Choroid plexus epithelial cell (primary cell): ENCODE measurements at regions not wholly inside any gene's neighbourhood (a gene's known extent, or its start where the extent isn't known, plus 50 kb on each side); places are given as distances from the start of the nearest gene placed in this dataset.

Source experiments
- DNase-seq: peaks from one replicate; pipeline ENCODE4 v3.0.0-alpha.2; 2010; ENCODE audit warnings: low read depth
- H3K4me3 ChIP-seq: 2 replicates; pipeline ENCODE4 v1.5.1; 2011; ENCODE audit warnings: low read depth, mild to moderate bottlenecking, control low read depth, low read length, moderate library complexity
- TF ChIP-seq, protein P1 (sequence below): conservative IDR thresholded peaks from 2 replicates; pipeline ENCODE4 v1.5.1; 2011; ENCODE audit warnings: low read depth, mild to moderate bottlenecking, control low read depth, inconsistent platforms, low read length, moderate library complexity

DNA sequence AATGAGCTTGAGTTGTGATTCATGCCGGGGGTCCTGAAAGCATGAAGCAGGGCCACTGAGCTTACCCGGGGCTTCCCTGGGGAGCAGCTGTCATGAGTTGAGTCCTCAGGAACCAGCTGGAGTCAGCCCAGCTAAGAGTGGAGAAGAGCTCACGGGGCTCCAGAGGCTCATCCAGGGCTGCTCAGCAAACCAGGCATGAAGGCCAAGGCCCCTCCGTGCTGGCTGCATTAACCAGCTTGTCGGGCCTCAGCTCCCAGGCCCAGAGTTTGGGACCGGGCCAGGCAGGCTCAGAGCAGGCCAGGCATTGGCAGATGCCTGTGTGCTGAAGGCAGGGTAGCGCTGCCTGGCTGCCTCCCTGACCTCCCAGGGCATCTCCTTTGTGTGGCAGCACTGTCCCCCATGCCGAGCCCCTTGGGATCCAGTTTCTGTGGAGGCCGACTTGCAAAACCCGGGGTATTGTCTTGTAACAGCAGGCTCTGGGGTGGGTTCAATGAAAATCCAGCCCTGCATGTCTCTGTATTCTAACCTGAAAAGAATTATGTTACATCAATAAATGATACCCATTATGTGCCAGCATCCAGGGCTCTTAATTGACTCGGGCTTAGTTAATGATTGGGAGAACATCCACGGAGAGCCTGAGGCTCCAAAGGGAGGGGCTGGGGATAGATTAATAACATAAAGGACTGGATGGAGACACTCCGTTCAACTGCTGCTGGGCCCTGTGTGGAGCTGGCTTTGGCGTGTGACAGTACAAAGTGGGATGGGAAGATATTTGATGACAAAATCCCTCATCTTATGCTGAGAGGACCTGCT is 68.0 kb upstream of the MSX1 start:
- H3K4me3 ChIP-seq = no peak overlapping the region
- TF ChIP-seq, protein P1, sequence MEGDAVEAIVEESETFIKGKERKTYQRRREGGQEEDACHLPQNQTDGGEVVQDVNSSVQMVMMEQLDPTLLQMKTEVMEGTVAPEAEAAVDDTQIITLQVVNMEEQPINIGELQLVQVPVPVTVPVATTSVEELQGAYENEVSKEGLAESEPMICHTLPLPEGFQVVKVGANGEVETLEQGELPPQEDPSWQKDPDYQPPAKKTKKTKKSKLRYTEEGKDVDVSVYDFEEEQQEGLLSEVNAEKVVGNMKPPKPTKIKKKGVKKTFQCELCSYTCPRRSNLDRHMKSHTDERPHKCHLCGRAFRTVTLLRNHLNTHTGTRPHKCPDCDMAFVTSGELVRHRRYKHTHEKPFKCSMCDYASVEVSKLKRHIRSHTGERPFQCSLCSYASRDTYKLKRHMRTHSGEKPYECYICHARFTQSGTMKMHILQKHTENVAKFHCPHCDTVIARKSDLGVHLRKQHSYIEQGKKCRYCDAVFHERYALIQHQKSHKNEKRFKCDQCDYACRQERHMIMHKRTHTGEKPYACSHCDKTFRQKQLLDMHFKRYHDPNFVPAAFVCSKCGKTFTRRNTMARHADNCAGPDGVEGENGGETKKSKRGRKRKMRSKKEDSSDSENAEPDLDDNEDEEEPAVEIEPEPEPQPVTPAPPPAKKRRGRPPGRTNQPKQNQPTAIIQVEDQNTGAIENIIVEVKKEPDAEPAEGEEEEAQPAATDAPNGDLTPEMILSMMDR = no peak
- peak; percentile 13 for DNase-seq

DNA sequence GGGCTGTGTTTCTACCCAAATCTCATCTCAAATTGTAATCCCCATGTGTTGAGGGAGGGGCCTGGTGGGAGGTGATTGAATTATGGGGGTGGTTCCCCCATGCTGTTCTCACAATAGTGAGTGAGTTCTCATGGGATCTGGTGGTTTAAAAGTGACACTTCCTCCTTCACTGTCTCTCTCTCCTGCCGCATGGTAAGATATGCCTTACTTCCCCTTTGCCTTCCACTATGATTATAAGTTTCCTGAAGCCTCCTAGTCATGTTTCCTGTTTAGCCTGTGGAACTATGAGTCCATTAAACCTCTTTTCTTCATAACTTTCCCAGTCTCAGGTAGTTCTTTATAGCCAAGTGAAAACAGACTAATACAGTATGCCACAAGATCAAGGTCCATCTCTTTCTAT is 70.0 kb upstream of the MSX1 start:
- no peak for DNase-seq
- H3K4me3 ChIP-seq = no peak overlapping the region
- TF ChIP-seq, protein P1 = no peak

DNA sequence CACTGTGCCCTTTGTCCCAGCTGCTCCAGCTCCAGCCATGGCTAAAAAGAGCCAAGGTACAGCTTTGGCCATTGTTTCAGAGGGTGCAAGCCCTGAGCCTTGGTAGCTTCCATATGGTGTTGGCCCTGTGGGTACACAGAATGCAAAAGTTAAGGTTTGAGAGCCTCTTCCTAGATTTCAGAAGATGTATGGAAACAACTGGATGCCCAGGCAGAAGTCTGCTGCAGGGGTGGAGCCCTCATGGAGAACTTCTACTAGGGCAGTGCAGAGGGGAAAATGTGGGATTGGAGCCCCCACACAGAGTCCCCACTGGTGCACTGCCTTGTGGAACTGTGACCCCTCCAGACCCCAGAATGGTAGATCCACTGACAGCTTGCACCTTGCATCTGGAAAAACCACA is 70.9 kb upstream of the MSX1 start:
- TF ChIP-seq, protein P1 = no peak
- no peak overlapping the region for H3K4me3 ChIP-seq
- no peak for DNase-seq

DNA sequence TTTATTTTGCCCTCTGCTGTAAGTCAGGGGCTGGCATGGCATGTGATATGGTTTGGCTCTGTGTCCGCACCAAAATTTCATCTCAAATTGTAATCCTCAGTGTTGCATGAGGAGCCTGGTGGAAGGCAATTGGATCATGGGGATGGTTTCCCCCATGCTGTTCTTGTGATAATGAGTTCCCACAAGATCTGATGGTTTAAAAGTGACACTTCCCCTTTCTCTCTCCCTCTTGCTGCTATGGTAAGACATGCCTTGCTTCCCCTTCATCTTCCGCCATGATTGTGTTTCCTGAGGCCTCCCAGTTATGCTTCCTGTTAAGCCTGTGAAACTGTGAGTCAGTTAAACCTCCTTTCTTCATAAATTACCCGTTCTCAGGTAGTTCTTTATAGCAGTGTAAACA is 72.0 kb upstream of the MSX1 start:
- TF ChIP-seq, protein P1 = no peak
- DNase-seq = no peak
- no peak overlapping the region for H3K4me3 ChIP-seq

DNA sequence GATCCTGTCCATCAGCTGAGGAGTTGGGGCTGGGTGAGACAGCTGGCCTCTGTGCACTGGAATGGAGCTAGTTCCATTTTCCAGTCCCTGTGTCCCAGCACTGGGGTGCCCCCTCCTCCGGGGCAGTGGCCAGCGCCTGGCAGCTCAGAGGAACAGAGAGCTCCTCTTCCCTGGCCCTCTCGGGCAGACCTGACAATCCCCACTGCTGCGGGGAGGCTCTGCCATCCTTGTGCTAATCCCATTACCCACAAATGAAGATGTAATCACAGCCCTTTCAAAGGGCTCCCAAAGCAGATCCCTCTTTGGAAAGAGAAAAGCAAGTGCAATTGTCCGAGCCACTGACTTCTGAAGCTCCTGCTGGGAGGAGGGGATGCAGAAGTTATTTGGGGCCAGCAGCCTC is 75.1 kb upstream of the MSX1 start:
- TF ChIP-seq, protein P1 = no peak
- H3K4me3 ChIP-seq = no peak overlapping the region
- no peak for DNase-seq

DNA sequence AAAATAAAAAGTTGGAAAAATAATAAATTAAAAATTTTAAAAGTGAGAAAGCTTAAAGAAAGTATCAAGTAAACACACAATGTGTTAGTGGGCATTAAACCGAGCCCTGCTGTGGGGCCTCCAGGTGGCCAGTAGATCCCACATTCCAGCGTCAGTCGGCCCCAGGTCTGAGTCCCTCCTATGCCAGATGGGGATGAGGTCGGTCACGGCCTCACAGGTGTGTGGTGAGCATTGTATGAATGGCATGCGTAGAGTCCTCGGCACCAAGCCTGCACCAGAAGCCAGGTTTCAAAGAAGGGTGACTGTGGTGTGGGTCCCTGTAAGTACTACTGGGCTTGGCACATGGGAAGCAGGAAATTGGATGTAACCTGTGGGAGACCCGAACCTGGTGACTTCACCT is 75.6 kb upstream of the MSX1 start:
- H3K4me3 ChIP-seq = no peak overlapping the region
- no peak for DNase-seq
- TF ChIP-seq, protein P1 = no peak

DNA sequence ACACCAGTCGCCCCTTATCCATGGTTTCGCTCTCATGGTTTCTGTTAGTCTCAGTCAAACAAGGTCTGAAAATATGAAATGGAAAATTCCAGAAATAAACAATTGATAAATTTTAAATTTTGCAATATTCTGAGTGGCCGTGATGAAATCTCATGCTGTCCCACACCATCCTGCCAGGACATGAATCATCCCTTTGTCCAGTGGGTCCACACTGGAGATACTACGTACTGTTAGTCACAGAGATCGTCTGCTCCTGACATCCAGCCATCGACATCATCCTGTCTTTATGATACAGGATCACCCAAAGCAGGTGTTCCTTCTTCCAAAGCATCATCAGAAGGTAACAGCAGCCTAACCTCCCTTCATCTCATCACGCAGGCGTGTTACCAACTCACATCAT is 76.5 kb upstream of the MSX1 start:
- H3K4me3 ChIP-seq = no peak overlapping the region
- DNase-seq = peak; percentile 51
- TF ChIP-seq, protein P1 = no peak
